H9 (cell line): ENCODE measurements at regions not wholly inside any gene's neighbourhood (a gene's known extent, or its start where the extent isn't known, plus 50 kb on each side); places are given as distances from the start of the nearest gene placed in this dataset.

ENCODE experiments used
- DNase-seq: peaks from one replicate; pipeline ENCODE4 v3.0.0-alpha.2; 2017
- H2AFZ ChIP-seq: one replicate; pipeline ENCODE4 v1.6.1; 2013; ENCODE audit warnings: mild to moderate bottlenecking, low read length, control low read depth, moderate library complexity
- H2AK5ac ChIP-seq: 2 replicates; pipeline ENCODE4 v1.6.1; 2013; ENCODE audit warnings: low read length, control low read depth, mixed read lengths; ENCODE audit not compliant: insufficient read length
- H2BK120ac ChIP-seq: one replicate; pipeline ENCODE4 v1.6.1; 2013; ENCODE audit warnings: low read depth, mild to moderate bottlenecking, low read length, control low read depth, inconsistent platforms; ENCODE audit not compliant: poor library complexity, severe bottlenecking
- H2BK12ac ChIP-seq: 2 replicates; pipeline ENCODE4 v1.6.1; 2013; ENCODE audit warnings: low read length, control low read depth, mixed read lengths, low read depth; ENCODE audit not compliant: insufficient read length
- H2BK15ac ChIP-seq: 2 replicates; pipeline ENCODE4 v1.6.1; 2013; ENCODE audit warnings: low read depth, low read length, control low read depth
- H2BK20ac ChIP-seq: one replicate; pipeline ENCODE4 v1.6.1; 2013; ENCODE audit warnings: low read depth, mild to moderate bottlenecking, low read length, control low read depth, inconsistent platforms; ENCODE audit not compliant: poor library complexity, severe bottlenecking
- H2BK5ac ChIP-seq: 2 replicates; pipeline ENCODE4 v1.6.1; 2013; ENCODE audit warnings: low read length, control low read depth, mixed read lengths; ENCODE audit not compliant: insufficient read length
- H3K14ac ChIP-seq: 2 replicates; pipeline ENCODE4 v1.6.1; 2013; ENCODE audit warnings: low read length, control low read depth; ENCODE audit not compliant: insufficient read depth
- H3K18ac ChIP-seq: 2 replicates; pipeline ENCODE4 v1.6.1; 2013; ENCODE audit warnings: low read depth, mild to moderate bottlenecking, mixed read lengths, low read length, control low read depth; ENCODE audit not compliant: insufficient read length
- H3K23ac ChIP-seq: 2 replicates; pipeline ENCODE4 v1.6.1; 2013; ENCODE audit warnings: low read length, control low read depth, mixed read lengths, low read depth; ENCODE audit not compliant: insufficient read length
- H3K23me2 ChIP-seq: 2 replicates; pipeline ENCODE4 v1.6.1; 2013; ENCODE audit warnings: low read depth, mild to moderate bottlenecking, mixed read lengths, low read length, control low read depth; ENCODE audit not compliant: insufficient read length, poor library complexity, severe bottlenecking
- H3K27ac ChIP-seq: 2 replicates; pipeline ENCODE4 v1.5.1; 2013; ENCODE audit warnings: low read length, control low read depth, mixed read lengths, low read depth; ENCODE audit not compliant: insufficient read length
- H3K27me3 ChIP-seq: 2 replicates; pipeline ENCODE4 v1.6.1; 2013; ENCODE audit warnings: low read length, control low read depth, inconsistent platforms; ENCODE audit not compliant: insufficient read depth
- H3K4ac ChIP-seq: 2 replicates; pipeline ENCODE4 v1.6.1; 2013; ENCODE audit warnings: low read depth, mild to moderate bottlenecking, control low read depth, inconsistent platforms, low read length, moderate library complexity
- H3K4me1 ChIP-seq: 2 replicates; pipeline ENCODE4 v1.6.1; 2013; ENCODE audit warnings: low read length, control low read depth, inconsistent platforms; ENCODE audit not compliant: insufficient read depth
- H3K4me2 ChIP-seq: 2 replicates; pipeline ENCODE4 v1.6.1; 2013; ENCODE audit warnings: low read length, control low read depth, mixed read lengths; ENCODE audit not compliant: insufficient read length, insufficient read depth
- H3K56ac ChIP-seq: 2 replicates; pipeline ENCODE4 v1.6.1; 2013; ENCODE audit warnings: low read depth, mild to moderate bottlenecking, mixed read lengths, low read length, control low read depth; ENCODE audit not compliant: insufficient read length
- H3K79me1 ChIP-seq: 2 replicates; pipeline ENCODE4 v1.6.1; 2013; ENCODE audit warnings: low read depth, mild to moderate bottlenecking, moderate library complexity, low read length, control low read depth, inconsistent platforms; ENCODE audit not compliant: insufficient read depth, poor library complexity, severe bottlenecking
- H3K79me2 ChIP-seq: 2 replicates; pipeline ENCODE4 v1.6.1; 2013; ENCODE audit warnings: low read length, control low read depth, inconsistent platforms; ENCODE audit not compliant: insufficient read depth
- H3K9ac ChIP-seq: 2 replicates; pipeline ENCODE4 v1.6.1; 2013; ENCODE audit warnings: low read length, control low read depth, mixed read lengths; ENCODE audit not compliant: insufficient read length; ENCODE audit errors: extremely low read depth
- H3K9me3 ChIP-seq: one replicate; pipeline ENCODE4 v1.6.1; 2013; ENCODE audit warnings: low read depth, low read length, inconsistent platforms; ENCODE audit not compliant: control insufficient read depth
- H3T11ph ChIP-seq: one replicate; pipeline ENCODE4 v1.6.1; 2013; ENCODE audit warnings: mild to moderate bottlenecking, low read length, control low read depth, inconsistent platforms
- H4K20me1 ChIP-seq: one replicate; pipeline ENCODE4 v1.6.1; 2013; ENCODE audit not compliant: control insufficient read depth, insufficient read length, insufficient read depth
- H4K5ac ChIP-seq: 2 replicates; pipeline ENCODE4 v1.6.1; 2013; ENCODE audit warnings: low read depth, mild to moderate bottlenecking, mixed read lengths, low read length, control low read depth; ENCODE audit not compliant: insufficient read length
- H4K8ac ChIP-seq: replicated peaks from 2 replicates; pipeline ENCODE4 v1.6.1; 2013; ENCODE audit warnings: low read length, control low read depth, mixed read lengths, low read depth; ENCODE audit not compliant: insufficient read length
- H4K91ac ChIP-seq: 2 replicates; pipeline ENCODE4 v1.6.1; 2013; ENCODE audit warnings: low read depth, mild to moderate bottlenecking, moderate library complexity, mixed read lengths, low read length, control low read depth; ENCODE audit not compliant: insufficient read length
- H3K27ac Mint-ChIP-seq, 3 experiments: 2 replicates in 2 of 3; 3 replicates in 1 of 3; pipeline ENCODE4 v1.8.0; 2020 to 2021; ENCODE audit warnings: mixed read lengths in 3 of 3, mild to moderate bottlenecking in 1 of 3, moderate library complexity in 1 of 3
- H3K27me3 Mint-ChIP-seq: 2 replicates; pipeline ENCODE4 v1.8.0; 2021; ENCODE audit warnings: low read depth, mild to moderate bottlenecking, moderate library complexity, mixed read lengths
- H3K36me3 Mint-ChIP-seq, 3 experiments: 2 replicates in 2 of 3; 3 replicates in 1 of 3; pipeline ENCODE4 v1.8.0; 2020 to 2021; ENCODE audit warnings: low read depth in 3 of 3, mixed read lengths in 3 of 3; ENCODE audit not compliant: insufficient read depth in 1 of 3
- H3K4me1 Mint-ChIP-seq, 2 experiments: 2 replicates each; pipeline ENCODE4 v1.8.0; 2020; ENCODE audit warnings: mixed read lengths in 2 of 2
- H3K4me3 Mint-ChIP-seq, 2 experiments: 2 replicates in 1 of 2; 3 replicates in 1 of 2; pipeline ENCODE4 v1.8.0; 2020 to 2021; ENCODE audit warnings: mild to moderate bottlenecking in 2 of 2, mixed read lengths in 2 of 2, moderate library complexity in 1 of 2
- H3K9me3 Mint-ChIP-seq, 2 experiments: 2 replicates in 1 of 2; 3 replicates in 1 of 2; pipeline ENCODE4 v1.8.0; 2020; ENCODE audit warnings: mild to moderate bottlenecking in 2 of 2, mixed read lengths in 2 of 2, moderate library complexity in 1 of 2
- WGBS: extraction: QIAGEN DNeasy Blood & Tissue Kit; methylation state at CpG from one replicate; pipeline ENCODE4 v1.1.7; 2013; ENCODE audit warnings: missing lambda C conversion rate, low lambda C conversion rate, mixed read lengths; ENCODE audit not compliant: insufficient read length; ENCODE audit errors: extremely low coverage; 5-methylcytosine and 5-hydroxymethylcytosine counted together
- TF ChIP-seq, protein P1 (sequence below): fragments of 200-600 bp; sonication (generic); conservative IDR thresholded peaks from 3 replicates; pipeline ENCODE4 v1.8.0; 2021; ENCODE audit warnings: antibody characterized with exemption, mild to moderate bottlenecking

DNA sequence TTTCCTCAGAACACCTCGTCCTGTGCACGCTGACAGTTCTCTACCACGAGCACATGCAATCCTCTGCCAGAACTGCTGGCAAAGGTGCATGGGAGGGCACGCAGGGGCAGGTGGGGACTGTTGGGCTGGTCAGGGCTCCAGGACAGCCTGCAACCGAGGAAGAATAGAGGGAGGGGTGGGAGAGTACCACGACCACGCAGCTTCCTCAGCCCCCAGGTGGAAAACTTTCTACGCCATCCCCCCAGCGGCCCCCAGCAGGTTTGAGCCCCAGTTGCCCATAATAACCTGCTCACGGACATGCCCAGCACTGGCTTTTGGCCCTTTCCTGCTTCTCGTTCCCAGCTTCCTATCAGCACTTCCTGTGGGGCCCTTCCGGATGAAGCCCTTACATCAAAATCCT is 199.3 kb downstream of the C16orf95 start:
- Histone ChIP-seq H2BK120ac (no peak overlapping the region), H3K27me3 (0 out of 2 replicates have a peak, but pooled peaks cover 2% of the 10 kb centered on the region), H2BK5ac (no peak overlapping the region), H2BK20ac (no peak overlapping the region), H4K5ac (no peak overlapping the region), H3K14ac (no peak overlapping the region), H3K27ac (no peak overlapping the region), H3K4me1 (no peaks in the 10 kb centered on the region; the same call in 1 of the 2 replicates), H3K79me2 (no peaks in the 10 kb centered on the region), H3K56ac (no peak overlapping the region), H4K8ac (no peak overlapping the region), H2AFZ (no peak overlapping the region), H3K9ac (no peak overlapping the region), H3K23ac (no peak overlapping the region), H2BK12ac (no peak overlapping the region), H3K79me1 (no peaks in the 10 kb centered on the region), H4K91ac (no peak overlapping the region), H4K20me1 (no peaks in the 10 kb centered on the region), H3K23me2 (no peaks in the 10 kb centered on the region), H3K4ac (no peak overlapping the region), H3K4me2 (no peak overlapping the region), H2BK15ac (no peak overlapping the region), H3K18ac (peak overlapping the region; percentile 39), H3K9me3 (no peaks in the 10 kb centered on the region), H2AK5ac (no peak overlapping the region), H3T11ph (no peak overlapping the region)
- H3K9me3 Mint-ChIP-seq, result no peaks in the 10 kb centered on the region
- DNase-seq, result no peak
- H3K27me3 Mint-ChIP-seq, result no peaks in the 10 kb centered on the region
- H3K4me3 Mint-ChIP-seq, result no peak overlapping the region
- H3K4me1 Mint-ChIP-seq, result peaks cover 6 to 12% of the 10 kb centered on the region in 2 experiments
- TF ChIP-seq, protein P1, sequence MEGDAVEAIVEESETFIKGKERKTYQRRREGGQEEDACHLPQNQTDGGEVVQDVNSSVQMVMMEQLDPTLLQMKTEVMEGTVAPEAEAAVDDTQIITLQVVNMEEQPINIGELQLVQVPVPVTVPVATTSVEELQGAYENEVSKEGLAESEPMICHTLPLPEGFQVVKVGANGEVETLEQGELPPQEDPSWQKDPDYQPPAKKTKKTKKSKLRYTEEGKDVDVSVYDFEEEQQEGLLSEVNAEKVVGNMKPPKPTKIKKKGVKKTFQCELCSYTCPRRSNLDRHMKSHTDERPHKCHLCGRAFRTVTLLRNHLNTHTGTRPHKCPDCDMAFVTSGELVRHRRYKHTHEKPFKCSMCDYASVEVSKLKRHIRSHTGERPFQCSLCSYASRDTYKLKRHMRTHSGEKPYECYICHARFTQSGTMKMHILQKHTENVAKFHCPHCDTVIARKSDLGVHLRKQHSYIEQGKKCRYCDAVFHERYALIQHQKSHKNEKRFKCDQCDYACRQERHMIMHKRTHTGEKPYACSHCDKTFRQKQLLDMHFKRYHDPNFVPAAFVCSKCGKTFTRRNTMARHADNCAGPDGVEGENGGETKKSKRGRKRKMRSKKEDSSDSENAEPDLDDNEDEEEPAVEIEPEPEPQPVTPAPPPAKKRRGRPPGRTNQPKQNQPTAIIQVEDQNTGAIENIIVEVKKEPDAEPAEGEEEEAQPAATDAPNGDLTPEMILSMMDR, result no peak
- no CpG with 5 or more reads among the region's 12 CpGs for WGBS
- no peaks in the 10 kb centered on the region for H3K36me3 Mint-ChIP-seq
- no peak overlapping the region for H3K27ac Mint-ChIP-seq
